Osteocyte (in vitro differentiated cells): ENCODE measurements at regions not wholly inside any gene's neighbourhood (a gene's known extent, or its start where the extent isn't known, plus 50 kb on each side); places are given as distances from the start of the nearest gene placed in this dataset.

Experiments
- DNase-seq: peaks from one replicate; pipeline ENCODE4 v3.0.0; 2021; ENCODE audit warnings: mixed read lengths; ENCODE audit not compliant: unreplicated experiment; ENCODE audit errors: extremely low spot score
- H3K27ac Mint-ChIP-seq: one replicate; pipeline ENCODE4 v1.8.0; 2021; ENCODE audit warnings: mild to moderate bottlenecking, mixed read lengths; ENCODE audit not compliant: unreplicated experiment
- H3K27me3 Mint-ChIP-seq: one replicate; pipeline ENCODE4 v1.8.0; 2021; ENCODE audit warnings: mixed read lengths; ENCODE audit not compliant: unreplicated experiment
- H3K36me3 Mint-ChIP-seq: one replicate; pipeline ENCODE4 v1.8.0; 2021; ENCODE audit warnings: mixed read lengths; ENCODE audit not compliant: unreplicated experiment
- H3K4me1 Mint-ChIP-seq: one replicate; pipeline ENCODE4 v1.8.0; 2021; ENCODE audit warnings: mixed read lengths; ENCODE audit not compliant: unreplicated experiment
- H3K4me3 Mint-ChIP-seq: one replicate; pipeline ENCODE4 v1.8.0; 2021; ENCODE audit warnings: mild to moderate bottlenecking, moderate library complexity, mixed read lengths; ENCODE audit not compliant: unreplicated experiment
- H3K9me3 Mint-ChIP-seq: one replicate; pipeline ENCODE4 v1.8.0; 2021; ENCODE audit warnings: mixed read lengths; ENCODE audit not compliant: unreplicated experiment
- TF ChIP-seq, protein P1 (sequence below): fragments of 200-600 bp; sonication (generic); IDR thresholded peaks from 2 replicates; pipeline ENCODE4 v1.5.0; 2021; ENCODE audit warnings: antibody characterized with exemption, mild to moderate bottlenecking, moderate library complexity

DNA sequence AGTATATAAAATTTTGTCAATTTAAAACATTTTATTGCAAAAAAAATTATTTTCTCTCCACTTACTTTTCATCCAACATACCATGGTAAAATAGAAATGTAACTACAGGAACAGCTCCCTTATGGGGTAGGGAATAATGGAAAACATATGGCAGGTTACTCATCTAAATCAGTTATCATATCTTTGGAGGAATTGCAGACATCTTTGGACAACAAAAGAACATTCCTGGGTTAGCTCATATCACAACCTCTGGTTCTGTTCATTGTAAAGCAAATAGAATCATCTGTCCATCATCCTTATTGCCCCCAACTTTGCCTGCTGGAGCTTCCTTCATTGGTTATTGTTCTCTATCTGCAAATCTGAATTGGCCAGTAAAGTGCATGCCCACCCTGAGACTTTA lies 387.5 kb upstream of the GRID2 start:
- no peak for DNase-seq
- no peaks in the 10 kb centered on the region for H3K36me3 Mint-ChIP-seq
- no peaks in the 10 kb centered on the region for H3K9me3 Mint-ChIP-seq
- no peak overlapping the region for H3K27ac Mint-ChIP-seq
- H3K27me3 Mint-ChIP-seq: no peaks in the 10 kb centered on the region
- H3K4me1 Mint-ChIP-seq: no peaks in the 10 kb centered on the region
- TF ChIP-seq, protein P1, sequence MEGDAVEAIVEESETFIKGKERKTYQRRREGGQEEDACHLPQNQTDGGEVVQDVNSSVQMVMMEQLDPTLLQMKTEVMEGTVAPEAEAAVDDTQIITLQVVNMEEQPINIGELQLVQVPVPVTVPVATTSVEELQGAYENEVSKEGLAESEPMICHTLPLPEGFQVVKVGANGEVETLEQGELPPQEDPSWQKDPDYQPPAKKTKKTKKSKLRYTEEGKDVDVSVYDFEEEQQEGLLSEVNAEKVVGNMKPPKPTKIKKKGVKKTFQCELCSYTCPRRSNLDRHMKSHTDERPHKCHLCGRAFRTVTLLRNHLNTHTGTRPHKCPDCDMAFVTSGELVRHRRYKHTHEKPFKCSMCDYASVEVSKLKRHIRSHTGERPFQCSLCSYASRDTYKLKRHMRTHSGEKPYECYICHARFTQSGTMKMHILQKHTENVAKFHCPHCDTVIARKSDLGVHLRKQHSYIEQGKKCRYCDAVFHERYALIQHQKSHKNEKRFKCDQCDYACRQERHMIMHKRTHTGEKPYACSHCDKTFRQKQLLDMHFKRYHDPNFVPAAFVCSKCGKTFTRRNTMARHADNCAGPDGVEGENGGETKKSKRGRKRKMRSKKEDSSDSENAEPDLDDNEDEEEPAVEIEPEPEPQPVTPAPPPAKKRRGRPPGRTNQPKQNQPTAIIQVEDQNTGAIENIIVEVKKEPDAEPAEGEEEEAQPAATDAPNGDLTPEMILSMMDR: no peak
- H3K4me3 Mint-ChIP-seq: no peak overlapping the region

DNA sequence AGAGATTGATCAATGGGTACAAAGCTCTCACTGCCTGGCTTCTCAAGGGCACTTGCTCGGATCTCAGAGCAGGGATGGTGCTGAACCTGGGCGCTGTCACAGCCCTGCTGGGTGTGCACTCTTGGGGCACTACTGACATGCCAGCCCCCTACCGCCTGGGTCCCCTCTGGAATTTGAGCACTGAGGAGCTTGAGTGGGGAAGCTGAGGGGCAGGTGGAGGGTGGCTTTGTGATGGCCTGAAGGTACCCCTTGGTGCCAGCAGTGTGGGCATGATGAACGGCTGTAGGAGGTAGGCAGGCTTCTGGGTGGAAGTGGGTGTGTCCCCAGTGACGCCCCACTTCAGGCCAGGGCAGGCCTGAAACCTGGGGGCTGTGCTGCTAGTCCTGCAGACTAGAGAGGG lies 379.1 kb upstream of the GRID2 start:
- no peaks in the 10 kb centered on the region for H3K4me1 Mint-ChIP-seq
- H3K27ac Mint-ChIP-seq: no peak overlapping the region
- TF ChIP-seq, protein P1: no peak
- no peaks in the 10 kb centered on the region for H3K36me3 Mint-ChIP-seq
- no peaks in the 10 kb centered on the region for H3K27me3 Mint-ChIP-seq
- no peak overlapping the region for H3K4me3 Mint-ChIP-seq
- DNase-seq: no peak
- H3K9me3 Mint-ChIP-seq: peaks cover 4% of the 10 kb centered on the region

DNA sequence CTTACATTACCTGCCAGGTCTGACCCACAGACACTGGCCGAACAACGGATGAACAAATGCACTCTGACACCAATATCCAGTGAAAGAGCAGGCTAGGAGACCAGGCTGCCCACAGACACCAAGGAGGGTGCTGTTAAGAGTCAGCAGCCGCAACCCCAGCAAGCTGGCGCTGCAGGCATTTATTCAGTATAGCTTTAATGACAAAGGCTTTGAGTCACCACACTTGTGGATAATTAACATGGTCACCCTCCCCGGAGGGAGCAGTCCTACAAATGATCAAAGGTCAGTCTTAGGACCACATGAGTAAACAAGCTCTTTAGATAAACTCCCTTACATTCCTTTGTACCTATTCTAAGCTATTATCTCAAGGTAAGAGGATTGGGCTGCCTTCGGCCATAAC lies 368.5 kb upstream of the GRID2 start:
- DNase-seq: no peak
- no peak overlapping the region for H3K27ac Mint-ChIP-seq
- no peaks in the 10 kb centered on the region for H3K9me3 Mint-ChIP-seq
- no peaks in the 10 kb centered on the region for H3K36me3 Mint-ChIP-seq
- no peak overlapping the region for H3K4me3 Mint-ChIP-seq
- TF ChIP-seq, protein P1: no peak
- H3K4me1 Mint-ChIP-seq: no peaks in the 10 kb centered on the region
- H3K27me3 Mint-ChIP-seq: no peaks in the 10 kb centered on the region

DNA sequence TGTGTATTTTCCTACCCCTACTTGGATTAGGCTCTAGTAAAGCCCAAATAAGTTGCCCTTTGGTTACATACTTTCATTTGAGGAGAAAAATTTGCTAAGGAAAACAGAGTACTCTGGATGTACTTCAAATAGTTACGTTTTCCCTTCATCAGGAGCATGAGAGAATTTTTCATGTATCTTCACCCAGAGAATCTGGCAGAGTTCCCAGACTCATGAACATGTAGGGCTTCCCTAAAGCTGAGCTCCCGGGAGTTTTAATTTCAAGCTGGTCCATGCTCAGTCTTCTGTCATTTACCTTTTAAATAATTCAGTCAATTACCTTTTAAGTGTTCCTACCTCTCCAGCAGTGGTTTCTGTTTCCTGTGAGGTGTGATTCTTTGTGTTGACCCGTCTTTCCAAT lies 367.5 kb upstream of the GRID2 start:
- Mint-ChIP-seq H3K27me3 (no peaks in the 10 kb centered on the region), H3K9me3 (no peaks in the 10 kb centered on the region), H3K27ac (no peak overlapping the region), H3K4me1 (no peaks in the 10 kb centered on the region), H3K36me3 (no peaks in the 10 kb centered on the region), H3K4me3 (no peak overlapping the region)
- TF ChIP-seq, protein P1: no peak
- DNase-seq: no peak

DNA sequence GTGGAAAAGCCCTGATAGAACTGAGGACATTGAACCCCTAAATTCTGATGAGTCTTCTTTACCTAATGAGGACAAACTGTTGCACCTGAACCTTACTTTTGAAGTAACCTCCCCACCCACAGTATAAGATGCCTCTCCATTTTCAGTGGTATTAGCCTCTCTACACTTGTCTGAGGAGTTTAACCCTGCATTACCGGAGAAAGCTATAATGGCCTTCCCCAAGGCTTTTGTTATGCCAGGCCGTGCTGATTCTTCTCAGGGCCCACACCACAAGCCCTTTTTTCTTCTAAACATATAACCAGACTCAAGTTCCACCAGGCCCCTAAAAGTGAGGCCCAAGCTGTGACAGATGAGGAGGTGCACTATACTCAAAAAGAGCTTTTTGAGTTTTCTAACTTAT lies 345.8 kb upstream of the GRID2 start:
- Mint-ChIP-seq H3K4me1 (no peaks in the 10 kb centered on the region), H3K27ac (no peak overlapping the region), H3K4me3 (no peak overlapping the region), H3K36me3 (no peaks in the 10 kb centered on the region), H3K27me3 (no peaks in the 10 kb centered on the region), H3K9me3 (peaks cover 23% of the 10 kb centered on the region)
- TF ChIP-seq, protein P1: no peak
- DNase-seq: no peak
